H9 (cell line): ENCODE measurements at regions not wholly inside any gene's neighbourhood (a gene's known extent, or its start where the extent isn't known, plus 50 kb on each side); places are given as distances from the start of the nearest gene placed in this dataset.

Source experiments
- DNase-seq: peaks from one replicate; pipeline ENCODE4 v3.0.0-alpha.2; 2017
- H2AFZ ChIP-seq: one replicate; pipeline ENCODE4 v1.6.1; 2013; ENCODE audit warnings: mild to moderate bottlenecking, low read length, control low read depth, moderate library complexity
- H2AK5ac ChIP-seq: 2 replicates; pipeline ENCODE4 v1.6.1; 2013; ENCODE audit warnings: low read length, control low read depth, mixed read lengths; ENCODE audit not compliant: insufficient read length
- H2BK120ac ChIP-seq: one replicate; pipeline ENCODE4 v1.6.1; 2013; ENCODE audit warnings: low read depth, mild to moderate bottlenecking, low read length, control low read depth, inconsistent platforms; ENCODE audit not compliant: poor library complexity, severe bottlenecking
- H2BK12ac ChIP-seq: 2 replicates; pipeline ENCODE4 v1.6.1; 2013; ENCODE audit warnings: low read length, control low read depth, mixed read lengths, low read depth; ENCODE audit not compliant: insufficient read length
- H2BK15ac ChIP-seq: 2 replicates; pipeline ENCODE4 v1.6.1; 2013; ENCODE audit warnings: low read depth, low read length, control low read depth
- H2BK20ac ChIP-seq: one replicate; pipeline ENCODE4 v1.6.1; 2013; ENCODE audit warnings: low read depth, mild to moderate bottlenecking, low read length, control low read depth, inconsistent platforms; ENCODE audit not compliant: poor library complexity, severe bottlenecking
- H2BK5ac ChIP-seq: 2 replicates; pipeline ENCODE4 v1.6.1; 2013; ENCODE audit warnings: low read length, control low read depth, mixed read lengths; ENCODE audit not compliant: insufficient read length
- H3K14ac ChIP-seq: 2 replicates; pipeline ENCODE4 v1.6.1; 2013; ENCODE audit warnings: low read length, control low read depth; ENCODE audit not compliant: insufficient read depth
- H3K18ac ChIP-seq: 2 replicates; pipeline ENCODE4 v1.6.1; 2013; ENCODE audit warnings: low read depth, mild to moderate bottlenecking, mixed read lengths, low read length, control low read depth; ENCODE audit not compliant: insufficient read length
- H3K23ac ChIP-seq: 2 replicates; pipeline ENCODE4 v1.6.1; 2013; ENCODE audit warnings: low read length, control low read depth, mixed read lengths, low read depth; ENCODE audit not compliant: insufficient read length
- H3K23me2 ChIP-seq: 2 replicates; pipeline ENCODE4 v1.6.1; 2013; ENCODE audit warnings: low read depth, mild to moderate bottlenecking, mixed read lengths, low read length, control low read depth; ENCODE audit not compliant: insufficient read length, poor library complexity, severe bottlenecking
- H3K27ac ChIP-seq: 2 replicates; pipeline ENCODE4 v1.5.1; 2013; ENCODE audit warnings: low read length, control low read depth, mixed read lengths, low read depth; ENCODE audit not compliant: insufficient read length
- H3K27me3 ChIP-seq: 2 replicates; pipeline ENCODE4 v1.6.1; 2013; ENCODE audit warnings: low read length, control low read depth, inconsistent platforms; ENCODE audit not compliant: insufficient read depth
- H3K4ac ChIP-seq: 2 replicates; pipeline ENCODE4 v1.6.1; 2013; ENCODE audit warnings: low read depth, mild to moderate bottlenecking, control low read depth, inconsistent platforms, low read length, moderate library complexity
- H3K4me1 ChIP-seq: 2 replicates; pipeline ENCODE4 v1.6.1; 2013; ENCODE audit warnings: low read length, control low read depth, inconsistent platforms; ENCODE audit not compliant: insufficient read depth
- H3K4me2 ChIP-seq: 2 replicates; pipeline ENCODE4 v1.6.1; 2013; ENCODE audit warnings: low read length, control low read depth, mixed read lengths; ENCODE audit not compliant: insufficient read length, insufficient read depth
- H3K56ac ChIP-seq: 2 replicates; pipeline ENCODE4 v1.6.1; 2013; ENCODE audit warnings: low read depth, mild to moderate bottlenecking, mixed read lengths, low read length, control low read depth; ENCODE audit not compliant: insufficient read length
- H3K79me1 ChIP-seq: 2 replicates; pipeline ENCODE4 v1.6.1; 2013; ENCODE audit warnings: low read depth, mild to moderate bottlenecking, moderate library complexity, low read length, control low read depth, inconsistent platforms; ENCODE audit not compliant: insufficient read depth, poor library complexity, severe bottlenecking
- H3K79me2 ChIP-seq: 2 replicates; pipeline ENCODE4 v1.6.1; 2013; ENCODE audit warnings: low read length, control low read depth, inconsistent platforms; ENCODE audit not compliant: insufficient read depth
- H3K9ac ChIP-seq: 2 replicates; pipeline ENCODE4 v1.6.1; 2013; ENCODE audit warnings: low read length, control low read depth, mixed read lengths; ENCODE audit not compliant: insufficient read length; ENCODE audit errors: extremely low read depth
- H3K9me3 ChIP-seq: one replicate; pipeline ENCODE4 v1.6.1; 2013; ENCODE audit warnings: low read depth, low read length, inconsistent platforms; ENCODE audit not compliant: control insufficient read depth
- H3T11ph ChIP-seq: one replicate; pipeline ENCODE4 v1.6.1; 2013; ENCODE audit warnings: mild to moderate bottlenecking, low read length, control low read depth, inconsistent platforms
- H4K20me1 ChIP-seq: one replicate; pipeline ENCODE4 v1.6.1; 2013; ENCODE audit not compliant: control insufficient read depth, insufficient read length, insufficient read depth
- H4K5ac ChIP-seq: 2 replicates; pipeline ENCODE4 v1.6.1; 2013; ENCODE audit warnings: low read depth, mild to moderate bottlenecking, mixed read lengths, low read length, control low read depth; ENCODE audit not compliant: insufficient read length
- H4K8ac ChIP-seq: replicated peaks from 2 replicates; pipeline ENCODE4 v1.6.1; 2013; ENCODE audit warnings: low read length, control low read depth, mixed read lengths, low read depth; ENCODE audit not compliant: insufficient read length
- H4K91ac ChIP-seq: 2 replicates; pipeline ENCODE4 v1.6.1; 2013; ENCODE audit warnings: low read depth, mild to moderate bottlenecking, moderate library complexity, mixed read lengths, low read length, control low read depth; ENCODE audit not compliant: insufficient read length
- H3K27ac Mint-ChIP-seq, 3 experiments: 2 replicates in 2 of 3; 3 replicates in 1 of 3; pipeline ENCODE4 v1.8.0; 2020 to 2021; ENCODE audit warnings: mixed read lengths in 3 of 3, mild to moderate bottlenecking in 1 of 3, moderate library complexity in 1 of 3
- H3K27me3 Mint-ChIP-seq: 2 replicates; pipeline ENCODE4 v1.8.0; 2021; ENCODE audit warnings: low read depth, mild to moderate bottlenecking, moderate library complexity, mixed read lengths
- H3K36me3 Mint-ChIP-seq, 3 experiments: 2 replicates in 2 of 3; 3 replicates in 1 of 3; pipeline ENCODE4 v1.8.0; 2020 to 2021; ENCODE audit warnings: low read depth in 3 of 3, mixed read lengths in 3 of 3; ENCODE audit not compliant: insufficient read depth in 1 of 3
- H3K4me1 Mint-ChIP-seq, 2 experiments: 2 replicates each; pipeline ENCODE4 v1.8.0; 2020; ENCODE audit warnings: mixed read lengths in 2 of 2
- H3K4me3 Mint-ChIP-seq, 2 experiments: 2 replicates in 1 of 2; 3 replicates in 1 of 2; pipeline ENCODE4 v1.8.0; 2020 to 2021; ENCODE audit warnings: mild to moderate bottlenecking in 2 of 2, mixed read lengths in 2 of 2, moderate library complexity in 1 of 2
- H3K9me3 Mint-ChIP-seq, 2 experiments: 2 replicates in 1 of 2; 3 replicates in 1 of 2; pipeline ENCODE4 v1.8.0; 2020; ENCODE audit warnings: mild to moderate bottlenecking in 2 of 2, mixed read lengths in 2 of 2, moderate library complexity in 1 of 2
- WGBS: extraction: QIAGEN DNeasy Blood & Tissue Kit; methylation state at CpG from one replicate; pipeline ENCODE4 v1.1.7; 2013; ENCODE audit warnings: missing lambda C conversion rate, low lambda C conversion rate, mixed read lengths; ENCODE audit not compliant: insufficient read length; ENCODE audit errors: extremely low coverage; 5-methylcytosine and 5-hydroxymethylcytosine counted together
- TF ChIP-seq, protein P1 (sequence below): fragments of 200-600 bp; sonication (generic); conservative IDR thresholded peaks from 3 replicates; pipeline ENCODE4 v1.8.0; 2021; ENCODE audit warnings: antibody characterized with exemption, mild to moderate bottlenecking

DNA sequence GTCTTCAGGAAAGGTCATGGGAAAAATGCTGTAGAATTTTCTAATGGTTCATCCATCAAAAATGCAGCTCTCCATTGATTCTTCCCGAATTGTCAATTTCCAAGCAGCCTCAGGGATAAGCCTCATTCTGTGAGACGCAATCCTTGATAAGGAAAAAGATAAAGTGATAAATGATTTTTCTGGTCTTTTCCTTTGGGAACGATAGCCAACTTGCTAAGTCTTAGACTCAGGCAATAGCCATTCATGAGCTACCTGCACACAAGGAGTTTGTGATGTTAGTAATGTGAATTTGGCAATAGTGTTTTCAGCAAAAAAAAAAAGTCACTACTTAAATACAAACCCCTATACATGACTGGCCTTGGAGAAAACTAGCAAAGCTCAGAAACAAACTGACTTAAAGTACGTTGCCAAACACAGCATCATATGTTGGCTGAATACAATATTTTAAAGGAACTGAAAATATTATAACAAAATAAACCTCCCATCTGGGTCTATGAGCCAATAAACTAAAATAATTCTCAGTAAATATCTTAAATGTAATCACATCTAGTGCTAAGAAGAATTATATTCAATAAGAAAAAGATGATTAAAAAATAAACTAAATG lies 75.5 kb downstream of the KLF6 start:
- no CpG with 5 or more reads among the region's 4 CpGs for WGBS
- no peak overlapping the region for H2AK5ac ChIP-seq

More for the DNA sequence above, 75.5 kb downstream of the KLF6 start:
- Histone ChIP-seq H4K8ac (no peak overlapping the region), H3K9ac (no peak overlapping the region), H2BK5ac (no peak overlapping the region), H3K4me2 (no peak overlapping the region), H3K79me1 (no peaks in the 10 kb centered on the region), H3K79me2 (no peaks in the 10 kb centered on the region), H3K27ac (no peak overlapping the region), H3K4ac (no peak overlapping the region), H3K14ac (no peak overlapping the region), H3K56ac (no peak overlapping the region), H2BK12ac (no peak overlapping the region), H2BK120ac (no peak overlapping the region), H3K4me1 (no peaks in the 10 kb centered on the region), H4K20me1 (no peaks in the 10 kb centered on the region), H2BK20ac (no peak overlapping the region), H2BK15ac (no peak overlapping the region), H3K23ac (no peak overlapping the region), H2AFZ (no peak overlapping the region), H4K91ac (no peak overlapping the region), H3K27me3 (no peaks in the 10 kb centered on the region), H3K9me3 (no peaks in the 10 kb centered on the region), H3K18ac (no peak overlapping the region), H4K5ac (no peak overlapping the region), H3T11ph (no peak overlapping the region), H3K23me2 (no peaks in the 10 kb centered on the region)
- TF ChIP-seq, protein P1, sequence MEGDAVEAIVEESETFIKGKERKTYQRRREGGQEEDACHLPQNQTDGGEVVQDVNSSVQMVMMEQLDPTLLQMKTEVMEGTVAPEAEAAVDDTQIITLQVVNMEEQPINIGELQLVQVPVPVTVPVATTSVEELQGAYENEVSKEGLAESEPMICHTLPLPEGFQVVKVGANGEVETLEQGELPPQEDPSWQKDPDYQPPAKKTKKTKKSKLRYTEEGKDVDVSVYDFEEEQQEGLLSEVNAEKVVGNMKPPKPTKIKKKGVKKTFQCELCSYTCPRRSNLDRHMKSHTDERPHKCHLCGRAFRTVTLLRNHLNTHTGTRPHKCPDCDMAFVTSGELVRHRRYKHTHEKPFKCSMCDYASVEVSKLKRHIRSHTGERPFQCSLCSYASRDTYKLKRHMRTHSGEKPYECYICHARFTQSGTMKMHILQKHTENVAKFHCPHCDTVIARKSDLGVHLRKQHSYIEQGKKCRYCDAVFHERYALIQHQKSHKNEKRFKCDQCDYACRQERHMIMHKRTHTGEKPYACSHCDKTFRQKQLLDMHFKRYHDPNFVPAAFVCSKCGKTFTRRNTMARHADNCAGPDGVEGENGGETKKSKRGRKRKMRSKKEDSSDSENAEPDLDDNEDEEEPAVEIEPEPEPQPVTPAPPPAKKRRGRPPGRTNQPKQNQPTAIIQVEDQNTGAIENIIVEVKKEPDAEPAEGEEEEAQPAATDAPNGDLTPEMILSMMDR, result no peak
- no peak overlapping the region for H3K4me3 Mint-ChIP-seq
- no peak overlapping the region for H3K27ac Mint-ChIP-seq
- DNase-seq, result no peak
- peaks cover 0 to 4% of the 10 kb centered on the region in 2 experiments; a peak in 1 of 4 replicates for H3K4me1 Mint-ChIP-seq
- no peaks in the 10 kb centered on the region; a peak in 1 of 7 replicates for H3K36me3 Mint-ChIP-seq
- H3K9me3 Mint-ChIP-seq, result peaks cover 3 to 9% of the 10 kb centered on the region in 2 experiments; a peak in 2 of 5 replicates
- no peaks in the 10 kb centered on the region for H3K27me3 Mint-ChIP-seq
